ENCODE measurements at regions not wholly inside any gene's neighbourhood (a gene's known extent, or its start where the extent isn't known, plus 50 kb on each side); places are given as distances from the start of the nearest gene placed in this dataset.

GRCh38 chr11:90849312-90849711 lies 626.5 kb upstream of the CHORDC1 start:
- Histone ChIP-seq H3K9me3 (no peaks in the 10 kb centered on the region), H3K4me3 (no peak overlapping the region), H3K4me1 (ENCODE audit: control insufficient read depth in 1 of 2, low read depth in 2 of 2) (no peaks in the 10 kb centered on the region), H3K27me3 (replicated peaks; ENCODE audit: insufficient read depth) (no peaks in the 10 kb centered on the region), H3K27ac (no peak overlapping the region), H3K36me3 (no peaks in the 10 kb centered on the region)
- no peak for TF ChIP-seq CTCF (IDR thresholded peaks at IDR 0.05)
- DNase-seq (ENCODE audit: low spot score) (no peak), ATAC-seq (ENCODE audit: insufficient number of reproducible peaks, low FRiP score, low read depth) (no peak)

GRCh38 chr11:90847268-90847886 lies 624.5 kb upstream of the CHORDC1 start:
- Histone ChIP-seq H3K27ac (no peak overlapping the region), H3K9me3 (no peaks in the 10 kb centered on the region), H3K4me1 (ENCODE audit: control insufficient read depth in 1 of 2, low read depth in 2 of 2) (no peaks in the 10 kb centered on the region), H3K27me3 (replicated peaks; ENCODE audit: insufficient read depth) (no peaks in the 10 kb centered on the region), H3K36me3 (no peaks in the 10 kb centered on the region), H3K4me3 (no peak overlapping the region)
- no peak for TF ChIP-seq CTCF (IDR thresholded peaks at IDR 0.05)
- DNase-seq (ENCODE audit: low spot score) (no peak), ATAC-seq (ENCODE audit: insufficient number of reproducible peaks, low FRiP score, low read depth) (no peak)

- Histone ChIP-seq H3K4me3 (no peak overlapping the region), H3K4me1 (ENCODE audit: control insufficient read depth in 1 of 2, low read depth in 2 of 2) (no peaks in the 10 kb centered on the region), H3K27me3 (replicated peaks; ENCODE audit: insufficient read depth) (no peaks in the 10 kb centered on the region), H3K36me3 (no peaks in the 10 kb centered on the region), H3K9me3 (no peaks in the 10 kb centered on the region), H3K27ac (no peak overlapping the region)
- no peak for ATAC-seq (ENCODE audit: insufficient number of reproducible peaks, low FRiP score, low read depth)
- TF ChIP-seq CTCF (IDR thresholded peaks at IDR 0.05): no peak
- no peak for DNase-seq (ENCODE audit: low spot score)
Observed at GRCh38 chr11:90846628-90847027, 623.8 kb upstream of the CHORDC1 start.

- Histone ChIP-seq H3K36me3 (no peaks in the 10 kb centered on the region), H3K4me1 (ENCODE audit: control insufficient read depth in 1 of 2, low read depth in 2 of 2) (no peaks in the 10 kb centered on the region), H3K9me3 (no peaks in the 10 kb centered on the region), H3K4me3 (no peak overlapping the region), H3K27ac (no peak overlapping the region), H3K27me3 (replicated peaks; ENCODE audit: insufficient read depth) (no peaks in the 10 kb centered on the region)
- ATAC-seq (ENCODE audit: insufficient number of reproducible peaks, low FRiP score, low read depth) (no peak), DNase-seq (ENCODE audit: low spot score) (no peak)
- no peak for TF ChIP-seq CTCF (IDR thresholded peaks at IDR 0.05)
Observed at GRCh38 chr11:90845799-90846198, 623.0 kb upstream of the CHORDC1 start.

GRCh38 chr11:90845126-90845525 lies 622.3 kb upstream of the CHORDC1 start:
- TF ChIP-seq CTCF (IDR thresholded peaks at IDR 0.05): no peak
- DNase-seq (ENCODE audit: low spot score) (no peak), ATAC-seq (ENCODE audit: insufficient number of reproducible peaks, low FRiP score, low read depth) (no peak)
- Histone ChIP-seq H3K4me1 (ENCODE audit: control insufficient read depth in 1 of 2, low read depth in 2 of 2) (no peaks in the 10 kb centered on the region), H3K36me3 (no peaks in the 10 kb centered on the region), H3K9me3 (no peaks in the 10 kb centered on the region), H3K27me3 (replicated peaks; ENCODE audit: insufficient read depth) (no peaks in the 10 kb centered on the region), H3K27ac (no peak overlapping the region), H3K4me3 (no peak overlapping the region)
